ENCODE measurements at regions not wholly inside any gene's neighbourhood (a gene's known extent, or its start where the extent isn't known, plus 50 kb on each side); places are given as distances from the start of the nearest gene placed in this dataset.

GRCh38 chr15:36406911-36407310 lies 172.5 kb upstream of the CDIN1 start:
- peaks cover 29% of the 10 kb centered on the region for H3K4me1 Mint-ChIP-seq
- no peak for TF ChIP-seq CTCF (IDR thresholded peaks at IDR 0.05; ENCODE audit: unreplicated experiment)
- H3K27me3 Mint-ChIP-seq (ENCODE audit: low read depth), result no peaks in the 10 kb centered on the region
- H3K27ac Mint-ChIP-seq, result peak overlapping the region; percentile 40
- H3K36me3 Mint-ChIP-seq, result peaks cover 3% of the 10 kb centered on the region
- DNase-seq (ENCODE audit: low spot score in 2 of 2, unreplicated experiment in 2 of 2), result no peak
- H3K4me3 Mint-ChIP-seq, result no peak overlapping the region
- H3K9me3 Mint-ChIP-seq, result peaks cover 11% of the 10 kb centered on the region

GRCh38 chr15:36407647-36408046 lies 171.8 kb upstream of the CDIN1 start:
- Mint-ChIP-seq H3K4me1 (peaks cover 29% of the 10 kb centered on the region), H3K27ac (peak overlapping the region; percentile 68), H3K27me3 (ENCODE audit: low read depth) (no peaks in the 10 kb centered on the region), H3K36me3 (peaks cover 3% of the 10 kb centered on the region), H3K4me3 (no peak overlapping the region), H3K9me3 (peaks cover 11% of the 10 kb centered on the region)
- DNase-seq (ENCODE audit: low spot score in 2 of 2, unreplicated experiment in 2 of 2), result no peak
- TF ChIP-seq CTCF (IDR thresholded peaks at IDR 0.05; ENCODE audit: unreplicated experiment), result no peak

- Mint-ChIP-seq H3K27ac (no peak overlapping the region), H3K4me3 (no peak overlapping the region), H3K4me1 (peaks cover 26% of the 10 kb centered on the region), H3K27me3 (ENCODE audit: low read depth) (no peaks in the 10 kb centered on the region), H3K9me3 (peaks cover 7% of the 10 kb centered on the region), H3K36me3 (peaks cover 3% of the 10 kb centered on the region)
- TF ChIP-seq CTCF (IDR thresholded peaks at IDR 0.05; ENCODE audit: unreplicated experiment), result no peak
- DNase-seq (ENCODE audit: low spot score in 2 of 2, unreplicated experiment in 2 of 2), result no peak
These were observed 169.6 kb upstream of the CDIN1 start for GRCh38 chr15:36409819-36410218.

- H3K27me3 Mint-ChIP-seq (ENCODE audit: low read depth), result no peaks in the 10 kb centered on the region
- peaks cover 17% of the 10 kb centered on the region for H3K9me3 Mint-ChIP-seq
- H3K36me3 Mint-ChIP-seq, result peaks cover 2% of the 10 kb centered on the region
- no peak overlapping the region for H3K4me3 Mint-ChIP-seq
- H3K4me1 Mint-ChIP-seq, result peaks cover 8% of the 10 kb centered on the region
- TF ChIP-seq CTCF (IDR thresholded peaks at IDR 0.05; ENCODE audit: unreplicated experiment), result no peak
- H3K27ac Mint-ChIP-seq, result no peak overlapping the region
- DNase-seq (ENCODE audit: low spot score in 2 of 2, unreplicated experiment in 2 of 2), result no peak
These were observed 164.8 kb upstream of the CDIN1 start for GRCh38 chr15:36414670-36415069.

GRCh38 chr15:36415643-36416042 lies 163.8 kb upstream of the CDIN1 start:
- DNase-seq (ENCODE audit: low spot score in 2 of 2, unreplicated experiment in 2 of 2), result no peak
- Mint-ChIP-seq H3K4me3 (no peak overlapping the region), H3K9me3 (peaks cover 19% of the 10 kb centered on the region), H3K36me3 (peaks cover 2% of the 10 kb centered on the region), H3K27ac (no peak overlapping the region), H3K27me3 (ENCODE audit: low read depth) (no peaks in the 10 kb centered on the region), H3K4me1 (peaks cover 8% of the 10 kb centered on the region)
- no peak for TF ChIP-seq CTCF (IDR thresholded peaks at IDR 0.05; ENCODE audit: unreplicated experiment)

- H3K27me3 Mint-ChIP-seq (ENCODE audit: low read depth), result no peaks in the 10 kb centered on the region
- H3K36me3 Mint-ChIP-seq, result peaks cover 8% of the 10 kb centered on the region
- DNase-seq (ENCODE audit: low spot score in 2 of 2, unreplicated experiment in 2 of 2), result no peak
- H3K27ac Mint-ChIP-seq, result no peak overlapping the region
- H3K4me1 Mint-ChIP-seq, result peaks cover 6% of the 10 kb centered on the region
- TF ChIP-seq CTCF (IDR thresholded peaks at IDR 0.05; ENCODE audit: unreplicated experiment), result no peak
- no peak overlapping the region for H3K4me3 Mint-ChIP-seq
- peaks cover 37% of the 10 kb centered on the region for H3K9me3 Mint-ChIP-seq
These were observed 156.8 kb upstream of the CDIN1 start for GRCh38 chr15:36422631-36423030.

Data from mesothelial cell of epicardium (in vitro differentiated cells).